Osteoblast (primary cell): ENCODE measurements at regions not wholly inside any gene's neighbourhood (a gene's known extent, or its start where the extent isn't known, plus 50 kb on each side); places are given as distances from the start of the nearest gene placed in this dataset.
"Not testable (repeated sequence)": the region's sequence is repeated elsewhere in the genome, so short reads cannot be mapped to it uniquely, and the experiment has no call there.

Source experiments
- DNase-seq: peaks from one replicate; pipeline ENCODE4 v3.0.0; 2011; ENCODE audit warnings: low spot score, mixed read lengths; ENCODE audit not compliant: insufficient read length; ENCODE audit errors: missing footprints
- H2AFZ ChIP-seq: 2 replicates; pipeline ENCODE4 v1.6.0; 2011; ENCODE audit warnings: mild to moderate bottlenecking, low read length
- H3K27ac ChIP-seq: 2 replicates; pipeline ENCODE4 v1.5.1; 2011; ENCODE audit warnings: mild to moderate bottlenecking, low read depth, low read length, moderate library complexity
- H3K27me3 ChIP-seq: 2 replicates; pipeline ENCODE4 v1.6.0; 2012; ENCODE audit warnings: mild to moderate bottlenecking, control low read depth, inconsistent platforms, low read length, moderate library complexity; ENCODE audit not compliant: insufficient read depth
- H3K36me3 ChIP-seq: 2 replicates; pipeline ENCODE4 v1.5.1; 2011; ENCODE audit warnings: mild to moderate bottlenecking, low read length, control low read depth, moderate library complexity; ENCODE audit not compliant: insufficient read depth
- H3K4me1 ChIP-seq: 2 replicates; pipeline ENCODE4 v1.5.1; 2011; ENCODE audit warnings: mild to moderate bottlenecking, low read length, control low read depth, moderate library complexity; ENCODE audit not compliant: insufficient read depth
- H3K4me2 ChIP-seq: 2 replicates; pipeline ENCODE4 v1.6.0; 2011; ENCODE audit warnings: mild to moderate bottlenecking, low read length; ENCODE audit not compliant: insufficient read depth
- H3K4me3 ChIP-seq: fragments of 200-600 bp; sonication (generic); 3 replicates; pipeline ENCODE4 v1.5.1; 2012; ENCODE audit warnings: mild to moderate bottlenecking, low read length, inconsistent platforms; ENCODE audit not compliant: insufficient read depth
- H3K79me2 ChIP-seq: 2 replicates; pipeline ENCODE4 v1.6.0; 2012; ENCODE audit warnings: mild to moderate bottlenecking, low read length, control low read depth, inconsistent platforms; ENCODE audit not compliant: insufficient read depth
- H3K9me3 ChIP-seq: 2 replicates; pipeline ENCODE4 v1.5.1; 2011; ENCODE audit warnings: low read depth, low read length, control low read depth
- H4K20me1 ChIP-seq: 2 replicates; pipeline ENCODE4 v1.6.0; 2012; ENCODE audit warnings: mild to moderate bottlenecking, low read length, control low read depth; ENCODE audit not compliant: insufficient read depth
- CTCF ChIP-seq: IDR thresholded peaks from 2 replicates; pipeline ENCODE4 v1.5.1; 2011; ENCODE audit warnings: mild to moderate bottlenecking, low read depth, low read length, moderate library complexity; ENCODE audit errors: extremely low read depth

- Histone ChIP-seq H3K4me1 (no peaks in the 10 kb centered on the region), H3K27me3 (no peaks in the 10 kb centered on the region), H3K4me3 (no peak overlapping the region), H3K4me2 (no peak overlapping the region), H4K20me1 (no peaks in the 10 kb centered on the region), H3K79me2 (no peaks in the 10 kb centered on the region), H3K27ac (no peak overlapping the region), H2AFZ (no peak overlapping the region), H3K9me3 (no peaks in the 10 kb centered on the region), H3K36me3 (no peaks in the 10 kb centered on the region)
- DNase-seq, result no peak
- TF ChIP-seq CTCF, result no peak
These were observed 110.6 kb downstream of the TMEM121 start for GRCh38 chr14:105636935-105637334.

DNA sequence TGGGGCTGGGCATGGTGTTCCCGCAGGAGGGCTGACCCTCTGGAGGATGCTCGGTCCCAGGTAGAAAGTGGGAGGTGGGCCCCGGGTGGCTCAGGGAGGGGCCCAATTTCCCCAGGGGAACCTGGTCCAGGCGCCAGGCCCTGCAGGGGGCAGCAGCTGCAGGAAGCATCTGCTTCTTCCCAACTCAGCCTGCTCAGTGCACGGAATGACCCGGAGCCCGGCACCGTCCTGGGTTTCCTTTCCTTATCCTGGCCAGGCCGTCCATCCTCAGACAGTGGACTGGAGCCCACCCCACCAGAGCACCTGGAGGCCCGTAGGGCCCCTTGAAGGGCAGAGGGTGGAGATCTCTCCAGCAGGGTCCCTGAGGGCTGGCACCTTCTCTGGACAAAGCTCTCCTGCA, 111.0 kb downstream of the TMEM121 start:
- not testable (repeated sequence) for H3K27me3 ChIP-seq, DNase-seq, H3K4me1 ChIP-seq, H2AFZ ChIP-seq, H3K27ac ChIP-seq, H4K20me1 ChIP-seq, H3K36me3 ChIP-seq, H3K4me2 ChIP-seq, H3K79me2 ChIP-seq, H3K9me3 ChIP-seq, H3K4me3 ChIP-seq

DNA sequence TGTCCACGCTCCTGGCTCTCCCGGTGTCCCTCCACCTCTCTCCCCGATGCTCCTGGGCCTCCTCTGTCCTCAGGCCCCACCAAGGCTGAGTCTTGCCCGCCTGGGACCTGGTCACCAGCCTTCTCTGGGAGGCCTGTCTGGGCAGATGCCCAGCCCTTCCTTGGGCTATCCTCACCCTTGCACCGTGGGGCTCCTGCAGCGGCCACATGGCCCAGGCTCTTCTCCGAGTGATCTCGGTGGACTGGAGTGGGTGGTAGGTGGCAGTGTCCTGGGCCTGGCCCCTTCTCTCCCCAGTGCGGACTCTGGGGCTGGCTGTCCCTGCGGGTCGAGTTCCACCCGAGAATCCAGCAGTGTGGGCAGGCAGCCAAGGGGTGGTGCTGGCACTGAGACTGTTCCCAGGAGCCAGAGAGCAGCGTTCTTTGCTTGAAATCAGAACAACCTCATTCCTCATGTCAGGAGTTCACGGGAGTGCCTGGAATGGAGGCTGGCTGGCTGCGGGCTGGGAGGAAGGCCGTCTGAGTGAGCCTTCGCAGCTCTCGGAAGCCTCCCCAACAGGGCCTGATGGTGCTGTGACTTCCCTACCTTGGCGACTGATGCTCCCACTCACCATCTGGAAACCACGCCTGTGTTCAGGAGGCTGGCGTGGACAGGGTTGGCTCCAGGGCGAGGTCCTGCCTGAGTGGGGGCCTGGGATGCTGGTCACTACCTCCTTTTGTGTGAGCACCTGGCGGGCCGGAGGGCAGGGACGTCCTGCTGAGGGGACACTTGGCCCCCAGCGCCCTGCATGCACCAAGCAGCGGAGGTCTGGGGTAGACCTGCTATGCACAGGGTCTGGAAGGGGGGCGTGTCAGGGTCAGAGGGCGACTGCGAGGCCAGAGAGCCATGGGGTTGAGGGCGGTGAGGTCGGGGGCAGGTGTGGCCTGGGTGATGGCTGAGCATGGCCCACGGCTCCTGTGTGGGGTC, 113.9 kb downstream of the TMEM121 start:
- not testable (repeated sequence) for H3K27me3 ChIP-seq, H3K4me1 ChIP-seq

DNA sequence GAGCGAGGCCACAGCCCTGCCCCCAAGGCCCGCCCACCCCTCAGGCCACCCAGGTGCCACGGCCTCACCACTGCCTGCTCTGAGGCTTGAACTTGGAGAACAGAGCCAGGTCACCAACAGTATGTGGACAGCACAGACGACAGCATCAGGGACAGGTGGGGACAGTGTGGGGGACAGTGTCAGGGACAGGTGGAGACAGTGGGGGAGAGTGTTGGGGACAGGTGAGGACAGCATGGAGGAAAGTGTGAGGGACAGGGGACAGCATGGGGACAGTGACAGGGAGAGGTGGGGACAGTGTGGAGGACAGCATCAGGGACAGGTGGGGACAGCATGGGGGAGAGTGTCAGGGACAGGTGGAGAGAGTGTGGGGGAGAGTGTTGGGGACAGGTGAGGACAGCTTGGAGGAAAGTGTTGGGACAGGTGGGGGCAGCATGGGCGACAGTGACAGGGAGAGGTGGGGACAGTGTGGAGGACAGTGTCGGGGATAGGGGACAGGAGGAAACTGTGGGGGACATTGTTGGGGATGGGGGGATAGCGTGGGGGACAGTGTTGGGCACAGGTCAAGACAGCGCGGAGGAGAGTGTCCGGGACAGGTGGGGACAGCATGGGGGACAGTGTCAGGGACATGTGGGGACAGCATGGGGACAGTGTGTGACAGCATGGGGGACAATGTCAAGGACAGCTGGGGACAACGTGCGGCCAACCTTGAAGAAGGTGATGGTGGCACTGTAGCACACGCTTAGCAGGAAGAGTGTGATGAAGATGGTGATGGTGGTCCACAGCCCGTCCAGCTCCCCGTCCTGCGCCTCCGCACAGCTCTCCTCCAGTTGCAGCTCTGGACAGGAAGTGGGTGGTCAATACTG, 114.9 kb downstream of the TMEM121 start:
- no peak for TF ChIP-seq CTCF
- H3K79me2 ChIP-seq, result no peaks in the 10 kb centered on the region
- no peaks in the 10 kb centered on the region for H3K27me3 ChIP-seq
- H3K36me3 ChIP-seq, result no peaks in the 10 kb centered on the region
- H3K4me1 ChIP-seq, result no peaks in the 10 kb centered on the region
- no peaks in the 10 kb centered on the region for H3K9me3 ChIP-seq
- no peaks in the 10 kb centered on the region for H4K20me1 ChIP-seq
- no peak overlapping the region for H2AFZ ChIP-seq
- H3K4me2 ChIP-seq, result no peak overlapping the region
- DNase-seq, result peak; percentile 51
- H3K4me3 ChIP-seq, result no peak overlapping the region
- no peak overlapping the region for H3K27ac ChIP-seq

More for the DNA sequence above, 113.9 kb downstream of the TMEM121 start:
- not testable (repeated sequence) for H3K9me3 ChIP-seq, H3K4me3 ChIP-seq, H3K4me2 ChIP-seq, H3K79me2 ChIP-seq, H3K27ac ChIP-seq, H4K20me1 ChIP-seq, H3K36me3 ChIP-seq, H2AFZ ChIP-seq
- peak; percentile 68 for DNase-seq

DNA sequence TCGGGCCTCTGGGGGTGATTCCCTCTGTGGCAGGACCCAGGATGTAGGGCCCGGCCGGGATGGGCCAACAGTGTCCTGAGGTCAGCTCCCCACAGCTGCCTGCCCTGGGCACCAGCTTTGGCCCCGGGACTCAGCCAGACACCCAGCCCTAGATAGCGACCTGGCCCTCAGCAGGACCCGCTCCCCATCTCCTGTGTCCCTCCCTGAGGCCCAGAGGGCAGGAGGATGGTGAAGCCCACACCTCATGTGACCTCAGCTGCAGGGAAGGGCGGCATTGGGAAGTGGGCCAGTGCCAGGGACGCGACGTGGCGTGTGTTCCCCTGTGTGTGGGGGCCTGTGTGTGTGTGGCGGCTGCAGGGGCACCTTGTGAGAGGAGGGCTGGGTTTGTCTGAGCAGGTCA, 115.6 kb downstream of the TMEM121 start:
- not testable (repeated sequence) for H3K9me3 ChIP-seq, H3K4me2 ChIP-seq, H3K4me1 ChIP-seq, H3K79me2 ChIP-seq, H2AFZ ChIP-seq, H3K27me3 ChIP-seq, H3K36me3 ChIP-seq, H3K4me3 ChIP-seq, H4K20me1 ChIP-seq, H3K27ac ChIP-seq
- DNase-seq, result peak; percentile 23

GRCh38 chr14:105642486-105642885, 116.1 kb downstream of the TMEM121 start:
- not testable (repeated sequence) for H3K4me1 ChIP-seq, H3K36me3 ChIP-seq, H4K20me1 ChIP-seq, H3K27me3 ChIP-seq, H2AFZ ChIP-seq, DNase-seq, H3K9me3 ChIP-seq, H3K4me3 ChIP-seq, H3K4me2 ChIP-seq, H3K79me2 ChIP-seq, H3K27ac ChIP-seq

DNA sequence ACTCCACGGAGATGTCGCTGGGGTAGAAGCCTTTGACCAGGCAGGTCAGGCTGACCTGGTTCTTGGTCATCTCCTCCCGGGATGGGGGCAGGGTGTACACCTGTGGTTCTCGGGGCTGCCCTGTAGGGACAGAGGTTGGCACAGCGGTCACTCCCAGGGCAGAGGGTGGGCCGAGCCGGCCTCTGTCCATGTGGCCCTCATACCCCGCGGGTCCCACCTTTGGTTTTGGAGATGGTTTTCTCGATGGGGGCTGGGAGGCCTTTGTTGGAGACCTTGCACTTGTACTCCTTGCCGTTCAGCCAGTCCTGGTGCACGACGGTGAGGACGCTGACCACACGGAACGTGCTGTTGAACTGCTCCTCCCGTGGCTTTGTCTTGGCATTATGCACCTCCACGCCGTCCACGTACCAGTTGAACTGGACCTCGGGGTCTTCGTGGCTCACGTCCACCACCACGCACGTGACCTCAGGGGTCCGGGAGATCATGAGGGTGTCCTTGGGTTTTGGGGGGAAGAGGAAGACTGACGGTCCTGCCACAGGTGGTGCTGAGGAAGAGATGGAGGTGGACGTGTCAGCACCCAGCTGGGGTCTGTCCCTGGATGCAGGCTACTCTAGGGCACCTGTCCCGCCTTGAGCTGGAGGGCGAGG, 117.1 kb downstream of the TMEM121 start:
- not testable (repeated sequence) for H3K9me3 ChIP-seq, H3K27ac ChIP-seq, H3K27me3 ChIP-seq, DNase-seq, H3K4me1 ChIP-seq, H3K4me3 ChIP-seq, H3K4me2 ChIP-seq, H4K20me1 ChIP-seq, H2AFZ ChIP-seq, H3K36me3 ChIP-seq, H3K79me2 ChIP-seq
